Nephron progenitor cell (in vitro differentiated cells): ENCODE measurements at regions not wholly inside any gene's neighbourhood (a gene's known extent, or its start where the extent isn't known, plus 50 kb on each side); places are given as distances from the start of the nearest gene placed in this dataset.

ENCODE experiments used
- DNase-seq: peaks from one replicate; pipeline ENCODE4 v3.0.0; 2021
- H3K27ac Mint-ChIP-seq: 2 replicates; pipeline ENCODE4 v1.8.0; 2021; ENCODE audit warnings: mild to moderate bottlenecking, moderate library complexity, mixed read lengths
- H3K27me3 Mint-ChIP-seq: 2 replicates; pipeline ENCODE4 v1.8.0; 2021; ENCODE audit warnings: mild to moderate bottlenecking, low read depth, mixed read lengths; ENCODE audit not compliant: poor library complexity
- H3K36me3 Mint-ChIP-seq: 2 replicates; pipeline ENCODE4 v1.8.0; 2021; ENCODE audit warnings: low read depth, mixed read lengths
- H3K4me1 Mint-ChIP-seq: 2 replicates; pipeline ENCODE4 v1.8.0; 2021; ENCODE audit warnings: mixed read lengths
- H3K4me3 Mint-ChIP-seq: 2 replicates; pipeline ENCODE4 v1.8.0; 2021; ENCODE audit warnings: mild to moderate bottlenecking, moderate library complexity, mixed read lengths
- H3K9me3 Mint-ChIP-seq: 2 replicates; pipeline ENCODE4 v1.8.0; 2021; ENCODE audit warnings: mild to moderate bottlenecking, moderate library complexity, mixed read lengths
- CTCF ChIP-seq: fragments of 200-600 bp; sonication (generic); IDR thresholded peaks from 2 replicates; pipeline ENCODE4 v1.5.0; 2021; ENCODE audit warnings: antibody characterized with exemption

- no peaks in the 10 kb centered on the region for H3K9me3 Mint-ChIP-seq
- no peak for TF ChIP-seq CTCF
- peaks cover 4% of the 10 kb centered on the region for H3K36me3 Mint-ChIP-seq
- no peak overlapping the region for H3K27ac Mint-ChIP-seq
- peaks cover 23% of the 10 kb centered on the region for H3K27me3 Mint-ChIP-seq
- H3K4me3 Mint-ChIP-seq = no peak overlapping the region
- DNase-seq = no peak
- peaks cover 18% of the 10 kb centered on the region for H3K4me1 Mint-ChIP-seq
Measured at GRCh38 chr4:26044524-26044923, 130.5 kb downstream of the SMIM20 start.

DNA sequence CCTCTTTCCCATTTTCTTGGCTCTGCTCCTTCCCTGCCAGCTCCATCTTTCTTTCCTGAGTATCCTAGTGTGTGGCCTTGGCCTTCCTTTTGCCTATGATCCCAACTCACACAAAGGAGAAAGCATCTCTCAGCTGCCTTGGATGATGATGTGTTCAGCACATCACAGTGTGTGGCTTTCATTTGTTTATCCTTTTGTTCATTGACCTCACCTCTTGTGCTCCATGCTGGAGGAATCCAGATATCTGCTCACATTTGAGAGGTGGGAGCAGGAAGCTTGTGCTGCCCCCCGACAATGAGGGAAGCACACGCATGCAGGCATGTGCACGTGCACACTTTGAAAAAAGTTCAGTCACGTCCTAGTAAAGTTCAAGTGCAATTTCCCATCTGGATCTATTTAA is 131.0 kb downstream of the SMIM20 start:
- H3K9me3 Mint-ChIP-seq = no peaks in the 10 kb centered on the region
- H3K27ac Mint-ChIP-seq = no peak overlapping the region
- H3K27me3 Mint-ChIP-seq = peaks cover 26% of the 10 kb centered on the region
- no peak for DNase-seq
- peaks cover 4% of the 10 kb centered on the region for H3K36me3 Mint-ChIP-seq
- TF ChIP-seq CTCF = no peak
- peaks cover 18% of the 10 kb centered on the region for H3K4me1 Mint-ChIP-seq
- no peak overlapping the region for H3K4me3 Mint-ChIP-seq

GRCh38 chr4:26047795-26048194 is 133.8 kb downstream of the SMIM20 start:
- no peak for DNase-seq
- Mint-ChIP-seq H3K36me3 (peaks cover 4% of the 10 kb centered on the region), H3K9me3 (no peaks in the 10 kb centered on the region), H3K27me3 (peaks cover 21% of the 10 kb centered on the region), H3K4me3 (no peak overlapping the region), H3K4me1 (peaks cover 26% of the 10 kb centered on the region), H3K27ac (no peak overlapping the region)
- TF ChIP-seq CTCF = no peak

DNA sequence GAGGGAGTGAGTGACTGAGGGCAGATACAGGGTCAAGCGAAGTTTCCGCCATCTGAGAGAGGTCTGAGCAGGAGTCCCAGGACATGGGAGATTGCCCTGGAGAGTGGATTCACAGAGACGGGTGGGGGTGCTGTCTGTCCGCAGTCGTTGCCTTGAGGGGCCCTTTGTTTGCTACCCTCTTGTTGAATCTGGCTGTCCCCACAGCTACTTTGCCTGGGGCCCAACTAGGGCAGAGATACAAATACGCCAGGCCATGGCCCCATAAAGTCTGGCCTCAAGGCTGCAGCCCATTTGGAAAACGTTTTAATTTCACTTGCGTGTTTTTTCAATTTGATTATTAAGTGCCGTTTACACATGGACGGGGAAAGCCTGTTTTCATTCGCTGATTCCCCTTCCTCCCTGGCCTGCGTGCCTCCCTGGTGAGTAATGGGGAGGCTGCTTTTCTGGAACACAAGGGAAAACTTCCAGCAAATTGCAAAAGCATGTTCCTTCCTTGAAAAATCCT is 134.4 kb downstream of the SMIM20 start:
- no peak for TF ChIP-seq CTCF
- H3K4me3 Mint-ChIP-seq = no peak overlapping the region
- no peaks in the 10 kb centered on the region for H3K9me3 Mint-ChIP-seq
- peaks cover 4% of the 10 kb centered on the region for H3K36me3 Mint-ChIP-seq
- peaks cover 16% of the 10 kb centered on the region for H3K27me3 Mint-ChIP-seq
- H3K27ac Mint-ChIP-seq = peak overlapping the region; percentile 49
- H3K4me1 Mint-ChIP-seq = peaks cover 31% of the 10 kb centered on the region
- no peak for DNase-seq

- Mint-ChIP-seq H3K4me1 (peaks cover 31% of the 10 kb centered on the region), H3K9me3 (no peaks in the 10 kb centered on the region), H3K4me3 (no peak overlapping the region), H3K27me3 (peaks cover 18% of the 10 kb centered on the region), H3K36me3 (peaks cover 4% of the 10 kb centered on the region), H3K27ac (no peak overlapping the region)
- DNase-seq = no peak
- no peak for TF ChIP-seq CTCF
Measured at GRCh38 chr4:26048950-26049349, 134.9 kb downstream of the SMIM20 start.

DNA sequence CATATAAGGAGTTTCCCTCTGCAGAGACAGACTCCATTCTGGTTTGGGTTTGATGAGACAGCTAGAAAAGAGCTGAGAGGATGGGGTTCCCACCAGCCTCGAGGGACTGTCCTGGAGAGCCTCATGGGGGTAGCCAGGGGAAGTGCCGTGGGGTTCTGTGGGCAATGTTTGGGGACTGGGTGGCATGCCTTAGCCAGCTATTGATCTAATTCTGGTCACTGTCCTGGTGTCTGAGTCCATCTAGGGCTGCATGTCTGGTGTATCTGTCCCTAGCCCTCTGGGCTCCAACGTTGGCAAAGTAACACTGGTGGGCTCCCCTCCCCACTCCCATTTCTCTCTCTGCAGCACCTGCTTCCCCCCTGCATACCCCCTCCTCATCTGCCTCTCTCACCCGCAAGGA is 135.4 kb downstream of the SMIM20 start:
- Mint-ChIP-seq H3K36me3 (peaks cover 4% of the 10 kb centered on the region), H3K4me1 (peaks cover 31% of the 10 kb centered on the region), H3K27me3 (peaks cover 20% of the 10 kb centered on the region), H3K27ac (no peak overlapping the region), H3K4me3 (no peak overlapping the region), H3K9me3 (no peaks in the 10 kb centered on the region)
- DNase-seq = no peak
- no peak for TF ChIP-seq CTCF
